MM.1S (cell line): ENCODE measurements at regions not wholly inside any gene's neighbourhood (a gene's known extent, or its start where the extent isn't known, plus 50 kb on each side); places are given as distances from the start of the nearest gene placed in this dataset.

Experiments
- DNase-seq: peaks from one replicate; pipeline ENCODE4 v3.0.0-alpha.2; 2015
- H2AFZ ChIP-seq: fragments of 300-600 bp; sonication (generic); 2 replicates; pipeline ENCODE4 v1.6.0; 2016; ENCODE audit warnings: antibody characterized with exemption, low read length
- H3F3A ChIP-seq: fragments of 300-600 bp; sonication (generic); 2 replicates; pipeline ENCODE4 v1.6.1; 2016; ENCODE audit warnings: mild to moderate bottlenecking, antibody characterized with exemption, low read length, moderate library complexity, mixed read lengths; ENCODE audit not compliant: insufficient read depth
- H3K27ac ChIP-seq: fragments of 300-600 bp; sonication (generic); 2 replicates; pipeline ENCODE4 v1.5.1; 2016; ENCODE audit warnings: mild to moderate bottlenecking, low read length
- H3K27me3 ChIP-seq: fragments of 300-600 bp; sonication (generic); replicated peaks from 2 replicates; pipeline ENCODE4 v1.6.0; 2016; ENCODE audit warnings: low read length; ENCODE audit not compliant: insufficient read depth
- H3K36me3 ChIP-seq: fragments of 300-600 bp; sonication (generic); replicated peaks from 2 replicates; pipeline ENCODE4 v1.6.1; 2016; ENCODE audit warnings: mild to moderate bottlenecking, low read length, mixed read lengths; ENCODE audit not compliant: insufficient read depth
- H3K4me1 ChIP-seq: fragments of 300-600 bp; sonication (generic); 2 replicates; pipeline ENCODE4 v1.6.1; 2016; ENCODE audit warnings: low read length, mixed read lengths
- H3K4me2 ChIP-seq: fragments of 300-600 bp; sonication (generic); 2 replicates; pipeline ENCODE4 v1.6.0; 2016; ENCODE audit warnings: low read depth, low read length
- H3K4me3 ChIP-seq: fragments of 300-600 bp; sonication (generic); 2 replicates; pipeline ENCODE4 v1.5.1; 2016; ENCODE audit warnings: low read length, mixed read lengths
- H3K79me2 ChIP-seq: fragments of 300-600 bp; sonication (generic); 2 replicates; pipeline ENCODE4 v1.6.1; 2016; ENCODE audit warnings: mixed run types, low read length, mixed read lengths
- H3K9ac ChIP-seq: fragments of 300-600 bp; sonication (generic); 2 replicates; pipeline ENCODE4 v1.6.1; 2016; ENCODE audit warnings: low read length, mixed read lengths
- H3K9me2 ChIP-seq: fragments of 300-600 bp; sonication (generic); replicated peaks from 2 replicates; pipeline ENCODE4 v1.6.1; 2016; ENCODE audit warnings: mild to moderate bottlenecking, low read length, mixed read lengths; ENCODE audit not compliant: insufficient read depth
- H3K9me3 ChIP-seq: fragments of 300-600 bp; sonication (generic); replicated peaks from 2 replicates; pipeline ENCODE4 v1.6.1; 2016; ENCODE audit warnings: mild to moderate bottlenecking, low read length, mixed read lengths; ENCODE audit not compliant: insufficient read depth
- H4K20me1 ChIP-seq: fragments of 300-600 bp; sonication (generic); 2 replicates; pipeline ENCODE4 v1.6.1; 2016; ENCODE audit warnings: mild to moderate bottlenecking, low read length, moderate library complexity, mixed read lengths; ENCODE audit not compliant: insufficient read depth
- EZH2 ChIP-seq: fragments of 300-600 bp; sonication (generic); optimal IDR thresholded peaks from 2 replicates; pipeline ENCODE3; 2017; ENCODE audit warnings: low read depth, mild to moderate bottlenecking, antibody characterized with exemption, low read length, mixed read lengths
- EZH2phosphoT487 ChIP-seq: fragments of 300-600 bp; sonication (generic); IDR thresholded peaks from 2 replicates; pipeline ENCODE4 v1.6.1; 2018; ENCODE audit warnings: antibody characterized with exemption, low read length
- TF ChIP-seq, protein P1 (sequence below): fragments of 300-600 bp; sonication (generic); IDR thresholded peaks from 2 replicates; pipeline ENCODE4 v1.5.1; 2016; ENCODE audit warnings: antibody characterized with exemption, low read length, mixed read lengths

- no peaks in the 10 kb centered on the region for H4K20me1 ChIP-seq
- no peaks in the 10 kb centered on the region for H3K27me3 ChIP-seq
- H3K79me2 ChIP-seq = no peaks in the 10 kb centered on the region
- no peak for TF ChIP-seq EZH2phosphoT487
- TF ChIP-seq, protein P1, sequence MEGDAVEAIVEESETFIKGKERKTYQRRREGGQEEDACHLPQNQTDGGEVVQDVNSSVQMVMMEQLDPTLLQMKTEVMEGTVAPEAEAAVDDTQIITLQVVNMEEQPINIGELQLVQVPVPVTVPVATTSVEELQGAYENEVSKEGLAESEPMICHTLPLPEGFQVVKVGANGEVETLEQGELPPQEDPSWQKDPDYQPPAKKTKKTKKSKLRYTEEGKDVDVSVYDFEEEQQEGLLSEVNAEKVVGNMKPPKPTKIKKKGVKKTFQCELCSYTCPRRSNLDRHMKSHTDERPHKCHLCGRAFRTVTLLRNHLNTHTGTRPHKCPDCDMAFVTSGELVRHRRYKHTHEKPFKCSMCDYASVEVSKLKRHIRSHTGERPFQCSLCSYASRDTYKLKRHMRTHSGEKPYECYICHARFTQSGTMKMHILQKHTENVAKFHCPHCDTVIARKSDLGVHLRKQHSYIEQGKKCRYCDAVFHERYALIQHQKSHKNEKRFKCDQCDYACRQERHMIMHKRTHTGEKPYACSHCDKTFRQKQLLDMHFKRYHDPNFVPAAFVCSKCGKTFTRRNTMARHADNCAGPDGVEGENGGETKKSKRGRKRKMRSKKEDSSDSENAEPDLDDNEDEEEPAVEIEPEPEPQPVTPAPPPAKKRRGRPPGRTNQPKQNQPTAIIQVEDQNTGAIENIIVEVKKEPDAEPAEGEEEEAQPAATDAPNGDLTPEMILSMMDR = no peak
- no peak for TF ChIP-seq EZH2
- H3K4me1 ChIP-seq = no peaks in the 10 kb centered on the region
- no peak overlapping the region for H3K4me2 ChIP-seq
- H2AFZ ChIP-seq = no peak overlapping the region
- H3K4me3 ChIP-seq = no peak overlapping the region
- no peaks in the 10 kb centered on the region for H3K9me2 ChIP-seq
- no peak overlapping the region for H3K9ac ChIP-seq
- no peak for DNase-seq
- H3K9me3 ChIP-seq = no peaks in the 10 kb centered on the region
- H3F3A ChIP-seq = no peaks in the 10 kb centered on the region
- H3K27ac ChIP-seq = no peak overlapping the region
- no peaks in the 10 kb centered on the region for H3K36me3 ChIP-seq
Observed at GRCh38 chr7:63014792-63015191, 983.9 kb upstream of the ZNF722 start.

DNA sequence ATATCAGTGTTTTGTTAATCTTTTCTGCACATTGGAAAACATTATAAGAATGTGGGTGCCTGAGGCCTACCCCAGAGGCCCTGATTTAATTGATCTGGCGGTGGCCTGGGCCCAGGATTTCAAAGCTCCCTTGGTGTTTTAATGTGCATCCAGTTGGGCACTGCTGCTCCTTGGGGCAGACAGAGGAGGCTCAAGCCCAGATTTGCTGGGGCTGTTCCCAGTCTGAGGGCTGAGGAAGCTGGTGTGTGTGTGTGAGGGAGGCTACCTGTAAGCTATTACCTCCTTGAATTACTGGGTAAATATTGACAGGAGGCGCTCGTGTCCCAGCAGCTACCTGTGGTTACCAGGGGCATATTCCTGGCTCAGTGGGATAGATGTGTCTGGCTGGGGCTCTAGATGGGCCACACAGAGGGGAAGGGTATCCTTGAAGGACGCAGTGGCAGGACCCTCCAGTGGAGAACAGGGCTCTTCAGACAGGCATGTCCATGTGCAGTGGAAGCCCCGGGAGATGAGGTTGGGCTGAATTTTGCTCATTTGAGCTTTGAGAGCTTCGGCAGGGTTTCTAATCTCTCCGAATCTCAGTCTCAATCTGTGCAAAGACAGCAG, 975.4 kb upstream of the ZNF722 start:
- no peaks in the 10 kb centered on the region for H3K27me3 ChIP-seq
- no peaks in the 10 kb centered on the region for H3K4me1 ChIP-seq
- H3F3A ChIP-seq = no peaks in the 10 kb centered on the region
- TF ChIP-seq EZH2phosphoT487 (no peak), EZH2 (no peak)
- TF ChIP-seq, protein P1 = no peak
- DNase-seq = no peak
- H3K9me2 ChIP-seq = no peaks in the 10 kb centered on the region
- H4K20me1 ChIP-seq = no peaks in the 10 kb centered on the region
- H3K9ac ChIP-seq = no peak overlapping the region
- H3K4me2 ChIP-seq = no peak overlapping the region
- H3K4me3 ChIP-seq = no peak overlapping the region
- no peaks in the 10 kb centered on the region for H3K36me3 ChIP-seq
- H3K79me2 ChIP-seq = no peaks in the 10 kb centered on the region
- H3K27ac ChIP-seq = no peak overlapping the region
- no peak overlapping the region for H2AFZ ChIP-seq
- no peaks in the 10 kb centered on the region for H3K9me3 ChIP-seq

- no peak overlapping the region for H3K9ac ChIP-seq
- no peaks in the 10 kb centered on the region for H3K79me2 ChIP-seq
- no peak for DNase-seq
- no peaks in the 10 kb centered on the region for H3K9me3 ChIP-seq
- no peaks in the 10 kb centered on the region for H3K27me3 ChIP-seq
- H3K9me2 ChIP-seq = no peaks in the 10 kb centered on the region
- TF ChIP-seq EZH2phosphoT487 (no peak), EZH2 (no peak)
- TF ChIP-seq, protein P1 = no peak
- H3K4me1 ChIP-seq = no peaks in the 10 kb centered on the region
- no peak overlapping the region for H3K27ac ChIP-seq
- H3K4me2 ChIP-seq = no peak overlapping the region
- no peaks in the 10 kb centered on the region for H4K20me1 ChIP-seq
- no peak overlapping the region for H2AFZ ChIP-seq
- H3F3A ChIP-seq = no peaks in the 10 kb centered on the region
- no peak overlapping the region for H3K4me3 ChIP-seq
- no peaks in the 10 kb centered on the region for H3K36me3 ChIP-seq
Observed at GRCh38 chr7:63024446-63024845, 974.2 kb upstream of the ZNF722 start.
